Ascending aorta (tissue), 2 donors: ENCODE measurements at regions not wholly inside any gene's neighbourhood (a gene's known extent, or its start where the extent isn't known, plus 50 kb on each side); places are given as distances from the start of the nearest gene placed in this dataset.

Experiments used
- DNase-seq, 2 donors: peaks; one replicate each; pipeline ENCODE4 v3.0.0-alpha.2; 2019; ENCODE audit warnings: low spot score in 2 of 2
- H3K27ac ChIP-seq, 2 donors: fragments of 200-600 bp; sonication (generic); one replicate each; pipeline ENCODE4 v1.5.1; 2016 to 2017; ENCODE audit warnings: mild to moderate bottlenecking in 1 of 2
- H3K27me3 ChIP-seq: fragments of 200-600 bp; sonication (generic); one replicate; pipeline ENCODE4 v1.5.1; 2017
- H3K36me3 ChIP-seq, 2 donors: fragments of 200-600 bp; sonication (generic); one replicate each; pipeline ENCODE4 v1.5.1; 2016
- H3K4me1 ChIP-seq, 2 donors: fragments of 200-600 bp; sonication (generic); one replicate each; pipeline ENCODE4 v1.5.1; 2016 to 2017; ENCODE audit warnings: mild to moderate bottlenecking in 1 of 2
- H3K4me3 ChIP-seq, 2 donors: fragments of 200-600 bp; sonication (generic); one replicate each; pipeline ENCODE4 v1.5.1; 2016 to 2017; ENCODE audit warnings: mild to moderate bottlenecking in 1 of 2
- H3K9me3 ChIP-seq, 2 donors: fragments of 200-600 bp; sonication (generic); one replicate each; pipeline ENCODE4 v1.5.1; 2016
- intact Hi-C: fragments of 100-400 bp; cut with DNase I; formaldehyde crosslinking; loops from one replicate; pipeline ENCODE4 v1.15.1; 2023
- TF ChIP-seq, protein P1 (sequence below), 3 experiments: fragments of 200-600 bp in 2 of 3; fragments of 450-650 bp in 1 of 3; sonication (generic) in 2 of 3; IDR thresholded peaks; one replicate each; pipeline ENCODE4 v1.5.1; 2016 to 2019; ENCODE audit warnings: antibody characterized with exemption in 3 of 3, mild to moderate bottlenecking in 1 of 3, moderate library complexity in 1 of 3

DNA sequence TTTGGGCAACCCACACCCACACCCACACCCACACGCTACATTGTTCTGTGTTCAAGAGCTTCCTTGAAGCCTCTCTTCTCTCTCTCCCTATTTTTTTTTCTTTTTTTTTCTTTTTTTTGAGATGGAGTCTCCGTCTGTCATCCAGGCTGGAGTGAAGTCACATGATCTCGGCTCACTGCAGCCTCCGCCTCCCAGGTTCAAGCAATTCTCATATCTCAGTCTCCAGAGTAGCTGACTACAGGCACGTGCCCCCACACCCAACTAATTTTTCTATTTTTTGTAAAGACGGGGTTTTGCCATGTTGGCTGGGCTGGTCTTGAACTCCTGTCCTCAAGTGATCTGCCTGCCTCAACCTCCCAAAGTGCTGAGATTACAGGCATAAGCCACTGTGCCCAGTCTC lies 271.1 kb downstream of the SHQ1 start:
- H3K4me3 ChIP-seq = no peak overlapping the region
- TF ChIP-seq, protein P1, sequence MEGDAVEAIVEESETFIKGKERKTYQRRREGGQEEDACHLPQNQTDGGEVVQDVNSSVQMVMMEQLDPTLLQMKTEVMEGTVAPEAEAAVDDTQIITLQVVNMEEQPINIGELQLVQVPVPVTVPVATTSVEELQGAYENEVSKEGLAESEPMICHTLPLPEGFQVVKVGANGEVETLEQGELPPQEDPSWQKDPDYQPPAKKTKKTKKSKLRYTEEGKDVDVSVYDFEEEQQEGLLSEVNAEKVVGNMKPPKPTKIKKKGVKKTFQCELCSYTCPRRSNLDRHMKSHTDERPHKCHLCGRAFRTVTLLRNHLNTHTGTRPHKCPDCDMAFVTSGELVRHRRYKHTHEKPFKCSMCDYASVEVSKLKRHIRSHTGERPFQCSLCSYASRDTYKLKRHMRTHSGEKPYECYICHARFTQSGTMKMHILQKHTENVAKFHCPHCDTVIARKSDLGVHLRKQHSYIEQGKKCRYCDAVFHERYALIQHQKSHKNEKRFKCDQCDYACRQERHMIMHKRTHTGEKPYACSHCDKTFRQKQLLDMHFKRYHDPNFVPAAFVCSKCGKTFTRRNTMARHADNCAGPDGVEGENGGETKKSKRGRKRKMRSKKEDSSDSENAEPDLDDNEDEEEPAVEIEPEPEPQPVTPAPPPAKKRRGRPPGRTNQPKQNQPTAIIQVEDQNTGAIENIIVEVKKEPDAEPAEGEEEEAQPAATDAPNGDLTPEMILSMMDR (IDR thresholded peaks at IDR 0.05) = no peak
- H3K27ac ChIP-seq = no peak overlapping the region
- no peaks in the 10 kb centered on the region for H3K27me3 ChIP-seq
- intact Hi-C loops = no loop called here
- no peaks in the 10 kb centered on the region for H3K9me3 ChIP-seq
- no peak for DNase-seq
- no peaks in the 10 kb centered on the region for H3K4me1 ChIP-seq
- H3K36me3 ChIP-seq = no peaks in the 10 kb centered on the region

DNA sequence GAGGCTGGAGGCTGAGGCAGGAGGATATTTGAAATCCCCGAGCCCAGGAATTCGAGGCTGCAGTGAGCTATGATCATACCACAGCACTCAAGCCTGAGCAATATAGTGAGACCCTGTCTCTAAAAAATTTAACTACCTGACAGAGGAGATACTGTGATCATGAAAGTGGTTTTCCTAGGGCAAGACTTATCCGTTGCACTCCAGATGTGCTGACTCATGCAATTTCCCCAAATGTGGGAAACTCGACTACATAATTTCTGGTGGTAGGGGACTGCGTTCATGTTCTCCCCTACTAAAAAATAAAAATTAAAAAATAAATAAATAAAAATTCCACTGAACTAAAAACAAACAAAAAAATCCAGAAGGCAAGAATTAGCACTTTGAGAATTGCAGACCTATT lies 271.7 kb downstream of the SHQ1 start:
- no peak overlapping the region for H3K27ac ChIP-seq
- no peaks in the 10 kb centered on the region for H3K9me3 ChIP-seq
- no peak for DNase-seq
- TF ChIP-seq, protein P1 (IDR thresholded peaks at IDR 0.05) = no peak
- no peaks in the 10 kb centered on the region for H3K27me3 ChIP-seq
- no peak overlapping the region for H3K4me3 ChIP-seq
- H3K4me1 ChIP-seq = no peaks in the 10 kb centered on the region
- H3K36me3 ChIP-seq = no peaks in the 10 kb centered on the region
- intact Hi-C loops = no loop called here

DNA sequence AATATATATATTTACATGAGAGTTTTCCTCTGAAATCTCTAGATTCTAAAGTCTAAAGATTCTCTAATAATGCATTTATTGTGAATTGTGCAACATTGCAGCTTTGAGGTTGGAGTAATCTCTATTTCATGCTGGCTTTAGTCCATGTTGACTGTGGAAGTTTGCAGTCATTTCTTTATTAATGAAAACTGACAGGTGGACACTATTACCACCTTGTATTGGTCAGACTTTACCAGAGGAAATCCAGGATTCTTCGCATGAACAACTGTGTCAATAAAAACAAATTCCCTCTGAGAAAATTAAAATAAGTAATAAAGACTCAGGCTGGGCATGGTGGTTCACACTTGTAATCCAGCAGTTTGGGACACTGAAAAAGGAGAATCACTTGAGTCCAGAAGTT lies 274.1 kb downstream of the SHQ1 start:
- intact Hi-C loops = no loop called here
- Histone ChIP-seq H3K36me3 (no peaks in the 10 kb centered on the region), H3K4me3 (no peak overlapping the region), H3K9me3 (no peaks in the 10 kb centered on the region), H3K27ac (no peak overlapping the region), H3K4me1 (no peaks in the 10 kb centered on the region), H3K27me3 (no peaks in the 10 kb centered on the region)
- DNase-seq = no peak
- TF ChIP-seq, protein P1 (IDR thresholded peaks at IDR 0.05) = no peak

DNA sequence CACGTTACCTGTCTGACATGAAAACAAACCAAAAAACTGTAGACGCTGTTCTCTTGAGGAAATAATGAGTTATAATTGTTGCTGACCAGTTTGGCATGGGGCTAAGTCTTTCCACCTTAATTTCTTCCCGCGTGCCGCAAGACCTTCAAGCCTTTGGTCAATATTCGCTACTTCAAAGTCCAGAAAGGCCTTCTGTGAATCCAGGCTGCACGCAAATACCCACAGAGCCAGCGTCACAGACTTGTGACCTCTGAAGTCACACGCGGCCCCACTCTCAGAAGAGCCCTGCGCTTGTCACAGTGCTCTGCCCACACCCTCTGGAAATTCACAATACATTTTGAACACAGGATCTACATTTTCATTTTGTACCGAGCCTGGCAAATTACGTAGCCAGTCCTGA lies 275.2 kb downstream of the SHQ1 start:
- Histone ChIP-seq H3K4me3 (no peak overlapping the region), H3K4me1 (no peaks in the 10 kb centered on the region), H3K27me3 (no peaks in the 10 kb centered on the region), H3K36me3 (no peaks in the 10 kb centered on the region), H3K9me3 (no peaks in the 10 kb centered on the region), H3K27ac (no peak overlapping the region)
- TF ChIP-seq, protein P1 (IDR thresholded peaks at IDR 0.05) = no peak
- intact Hi-C loops = no loop called here
- DNase-seq = no peak

DNA sequence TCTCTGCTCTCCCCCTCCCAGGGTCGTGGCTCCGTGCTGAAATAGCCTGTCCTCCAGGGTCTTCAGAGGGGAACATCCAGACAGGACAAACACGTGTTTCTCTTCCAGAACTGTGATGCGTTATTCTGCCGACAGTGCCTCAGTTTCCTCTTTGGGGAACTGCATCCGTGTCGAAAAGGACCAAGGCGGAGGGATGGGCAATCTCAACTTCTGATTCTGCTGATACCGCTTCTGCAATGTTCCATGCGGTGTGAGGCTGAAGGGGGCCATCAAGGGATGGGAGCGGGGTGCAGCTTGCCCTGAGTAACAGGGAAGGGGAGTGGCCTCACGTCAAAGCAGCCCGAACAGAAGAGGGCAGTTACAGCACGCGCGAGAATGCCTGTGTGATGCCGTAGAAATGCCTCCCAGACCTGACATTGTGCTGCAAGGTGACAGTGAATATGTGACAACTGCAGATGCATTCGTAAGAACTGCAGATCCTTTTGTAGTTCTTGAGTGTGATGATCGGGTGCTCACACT lies 275.7 kb downstream of the SHQ1 start:
- DNase-seq = no peak
- H3K27ac ChIP-seq = no peak overlapping the region
- H3K9me3 ChIP-seq = no peaks in the 10 kb centered on the region
- H3K4me3 ChIP-seq = no peak overlapping the region
- H3K27me3 ChIP-seq = no peaks in the 10 kb centered on the region
- TF ChIP-seq, protein P1 (IDR thresholded peaks at IDR 0.05) = no peak
- intact Hi-C loops = no loop called here
- H3K36me3 ChIP-seq = no peaks in the 10 kb centered on the region
- H3K4me1 ChIP-seq = no peaks in the 10 kb centered on the region

DNA sequence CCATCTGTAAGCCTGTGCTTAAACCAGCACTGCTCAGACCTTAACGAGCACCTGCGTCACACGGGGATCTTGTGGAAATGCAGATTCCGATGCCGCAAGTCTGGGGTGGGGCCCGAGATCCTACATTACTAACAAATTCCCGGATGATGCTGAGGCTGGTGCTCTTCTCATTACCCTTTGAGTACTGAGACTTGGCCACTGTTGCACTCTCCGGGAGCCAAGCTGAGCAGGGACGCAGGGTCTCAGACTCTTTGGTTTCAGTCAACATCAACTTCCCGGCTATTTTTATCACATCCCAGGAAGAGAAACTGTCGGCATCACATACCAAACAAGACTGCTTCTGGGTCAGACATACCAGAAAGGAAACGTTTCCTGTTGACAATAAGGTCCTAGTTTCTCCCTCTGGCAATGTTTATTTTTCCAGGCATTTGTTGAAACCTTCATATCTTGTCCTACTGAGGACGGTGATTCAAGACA lies 276.6 kb downstream of the SHQ1 start:
- TF ChIP-seq, protein P1 (IDR thresholded peaks at IDR 0.05) = no peak

More for the DNA sequence above, 276.6 kb downstream of the SHQ1 start:
- H3K27ac ChIP-seq = no peak overlapping the region
- no peaks in the 10 kb centered on the region for H3K9me3 ChIP-seq
- H3K27me3 ChIP-seq = no peaks in the 10 kb centered on the region
- H3K4me1 ChIP-seq = no peaks in the 10 kb centered on the region
- no peak overlapping the region for H3K4me3 ChIP-seq
- H3K36me3 ChIP-seq = no peaks in the 10 kb centered on the region
- intact Hi-C loops = no loop called here
- DNase-seq = no peak
